ENCODE measurements at regions not wholly inside any gene's neighbourhood (a gene's known extent, or its start where the extent isn't known, plus 50 kb on each side); places are given as distances from the start of the nearest gene placed in this dataset.
A peak's percentile ranks its signal among the peaks of the same experiment; 100 is the strongest.

DNA sequence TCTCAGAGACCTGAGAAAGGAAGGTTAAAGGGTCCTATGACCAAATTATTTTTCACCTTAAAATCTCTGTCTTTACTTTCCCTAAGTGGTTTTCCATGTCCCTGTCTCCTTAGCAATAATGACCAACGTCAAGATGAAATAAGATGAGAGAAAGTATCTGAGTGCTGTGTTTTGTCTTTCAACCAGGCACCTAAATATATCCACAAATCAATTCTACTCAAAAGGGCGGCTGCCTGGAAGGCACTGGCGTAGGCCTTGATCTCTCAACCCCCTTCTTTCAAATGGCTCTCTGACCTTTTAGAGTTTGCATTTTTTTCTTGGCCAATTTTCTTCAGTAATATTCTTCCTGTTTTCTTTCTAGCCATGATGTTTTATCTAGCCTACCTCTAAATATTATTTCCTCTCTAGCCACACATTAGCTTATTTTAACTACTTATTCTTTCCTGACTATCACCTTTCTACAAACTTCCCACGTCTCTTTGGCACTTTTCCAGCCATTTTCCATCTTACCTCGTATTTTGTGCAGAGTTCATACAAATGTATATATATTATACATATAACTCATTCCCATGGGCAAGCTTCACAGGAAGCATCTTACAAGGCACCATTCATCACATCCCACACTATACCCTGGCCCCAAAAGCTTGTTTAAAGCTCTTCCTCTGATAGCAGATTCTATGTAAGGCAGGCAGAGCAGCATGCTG, 204.5 kb downstream of the SNX18 start:
- Mint-ChIP-seq H3K27ac (no peak overlapping the region), H3K9me3 (peaks cover 9% of the 10 kb centered on the region), H3K4me1 (peaks cover 15% of the 10 kb centered on the region), H3K27me3 (no peaks in the 10 kb centered on the region), H3K4me3 (no peak overlapping the region), H3K36me3 (peaks cover 7% of the 10 kb centered on the region)
- ATAC-seq, result no peak

DNA sequence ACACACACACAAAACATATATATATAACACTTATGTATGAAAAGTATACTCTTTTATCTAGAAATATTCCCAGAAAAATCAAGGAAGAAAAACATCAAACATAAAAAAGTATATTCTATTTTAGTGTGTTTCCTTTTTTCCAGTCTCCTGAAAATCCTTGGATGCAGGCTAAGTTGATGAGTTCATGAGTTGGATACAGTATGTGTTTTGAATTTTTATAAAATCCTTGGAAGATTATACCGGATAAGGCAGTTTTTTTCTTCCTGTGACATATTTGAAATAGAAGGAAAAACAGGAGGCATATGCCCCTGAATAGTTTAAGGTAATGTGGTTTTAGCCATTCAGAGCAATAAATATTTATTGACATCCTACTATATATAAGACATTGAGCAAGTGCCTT, 203.6 kb downstream of the SNX18 start:
- peaks cover 17% of the 10 kb centered on the region for H3K4me1 Mint-ChIP-seq
- H3K4me3 Mint-ChIP-seq, result no peak overlapping the region
- no peak for ATAC-seq
- peaks cover 7% of the 10 kb centered on the region for H3K36me3 Mint-ChIP-seq
- H3K27ac Mint-ChIP-seq, result no peak overlapping the region
- H3K27me3 Mint-ChIP-seq, result no peaks in the 10 kb centered on the region
- H3K9me3 Mint-ChIP-seq, result peaks cover 9% of the 10 kb centered on the region

DNA sequence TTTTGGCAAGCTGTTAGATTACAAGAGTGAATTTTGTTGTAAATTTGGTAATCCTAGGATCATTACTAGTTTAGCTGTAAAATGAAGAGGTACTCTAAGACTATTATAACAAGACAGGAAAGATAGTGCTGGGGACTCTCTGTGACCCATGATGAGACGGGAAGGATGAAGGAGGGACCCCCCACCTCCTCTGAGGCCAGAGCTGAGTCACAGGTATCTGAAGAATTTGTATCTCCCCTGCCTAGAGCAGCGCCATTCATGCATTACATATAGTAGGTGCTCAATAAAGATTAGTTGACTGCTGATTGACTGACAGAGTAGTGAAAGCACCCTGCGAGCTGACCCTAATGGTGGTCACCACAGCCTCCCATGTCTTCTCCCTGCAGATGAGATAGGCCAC, 202.8 kb downstream of the SNX18 start:
- H3K4me1 Mint-ChIP-seq, result peaks cover 17% of the 10 kb centered on the region
- H3K9me3 Mint-ChIP-seq, result peaks cover 9% of the 10 kb centered on the region
- H3K36me3 Mint-ChIP-seq, result peaks cover 7% of the 10 kb centered on the region
- no peak overlapping the region for H3K27ac Mint-ChIP-seq
- H3K4me3 Mint-ChIP-seq, result no peak overlapping the region
- no peaks in the 10 kb centered on the region for H3K27me3 Mint-ChIP-seq
- ATAC-seq, result no peak

DNA sequence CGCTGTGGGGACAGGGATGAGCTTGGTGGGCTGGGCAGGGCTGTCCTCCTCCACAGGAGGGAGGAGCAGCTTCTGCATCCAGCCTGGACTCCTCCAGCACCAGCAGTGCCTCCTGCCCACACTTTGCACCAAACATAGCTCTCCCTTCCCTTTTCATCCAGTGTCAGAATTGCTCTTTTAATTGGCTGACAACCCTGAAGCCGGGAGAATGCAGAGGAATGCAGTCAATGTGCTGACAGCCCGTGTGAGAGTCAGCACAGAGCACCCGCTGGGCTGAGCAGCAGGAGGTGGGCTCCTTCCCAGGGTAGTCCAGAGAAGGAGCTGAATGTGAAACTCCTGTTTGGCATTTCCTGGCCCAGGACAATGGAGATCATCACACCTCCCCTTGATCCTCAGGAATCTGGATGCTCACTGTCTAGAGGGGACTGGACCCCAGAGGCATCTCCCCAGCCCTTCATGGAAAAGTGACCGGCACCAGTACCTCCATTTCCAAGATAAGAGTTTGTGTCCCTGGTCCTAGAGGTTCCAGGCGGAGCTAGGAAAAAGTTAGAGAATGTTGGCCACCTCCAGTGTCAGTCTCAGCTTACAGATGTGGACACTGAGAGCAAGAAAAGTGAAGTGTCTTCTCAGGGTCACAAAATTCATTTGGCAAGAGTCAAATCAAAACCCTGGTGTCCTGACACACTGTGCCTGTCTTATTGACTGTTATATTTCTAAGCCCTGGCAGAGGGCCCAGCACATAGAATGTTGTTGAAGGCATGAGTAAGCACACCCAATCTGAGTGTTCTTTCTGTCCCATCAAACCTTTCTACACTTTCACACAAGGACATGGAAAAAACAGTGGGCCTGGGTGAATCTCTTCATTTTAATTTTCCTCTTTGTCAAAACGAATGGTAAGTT, 202.1 kb downstream of the SNX18 start:
- H3K27ac Mint-ChIP-seq, result no peak overlapping the region
- H3K36me3 Mint-ChIP-seq, result peaks cover 7% of the 10 kb centered on the region
- H3K4me3 Mint-ChIP-seq, result no peak overlapping the region
- H3K4me1 Mint-ChIP-seq, result peaks cover 17% of the 10 kb centered on the region
- peaks cover 9% of the 10 kb centered on the region for H3K9me3 Mint-ChIP-seq
- H3K27me3 Mint-ChIP-seq, result peaks cover 4% of the 10 kb centered on the region
- no peak for ATAC-seq

DNA sequence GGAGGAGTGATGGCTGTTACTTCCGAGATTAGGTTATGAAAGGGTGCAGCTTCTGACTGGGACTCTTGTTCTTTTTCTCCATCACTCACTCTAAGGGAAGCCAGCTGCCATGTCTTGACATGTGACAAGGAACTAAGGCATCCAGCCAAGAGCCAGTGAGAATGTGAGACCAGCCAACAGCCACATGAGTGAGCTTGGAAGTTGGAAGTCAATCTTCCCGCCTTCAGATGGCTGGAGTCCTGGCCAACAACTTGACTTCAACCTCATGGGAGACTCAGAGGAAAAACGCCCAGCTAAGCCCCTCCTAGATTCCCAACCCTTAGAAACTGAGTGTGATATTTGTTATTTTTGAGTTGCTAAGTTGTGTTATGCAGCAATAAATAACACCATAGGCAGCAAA, 201.1 kb downstream of the SNX18 start:
- no peak for ATAC-seq
- Mint-ChIP-seq H3K4me3 (no peak overlapping the region), H3K36me3 (peaks cover 7% of the 10 kb centered on the region), H3K9me3 (peaks cover 10% of the 10 kb centered on the region), H3K4me1 (peaks cover 17% of the 10 kb centered on the region), H3K27ac (no peak overlapping the region), H3K27me3 (peaks cover 12% of the 10 kb centered on the region)

DNA sequence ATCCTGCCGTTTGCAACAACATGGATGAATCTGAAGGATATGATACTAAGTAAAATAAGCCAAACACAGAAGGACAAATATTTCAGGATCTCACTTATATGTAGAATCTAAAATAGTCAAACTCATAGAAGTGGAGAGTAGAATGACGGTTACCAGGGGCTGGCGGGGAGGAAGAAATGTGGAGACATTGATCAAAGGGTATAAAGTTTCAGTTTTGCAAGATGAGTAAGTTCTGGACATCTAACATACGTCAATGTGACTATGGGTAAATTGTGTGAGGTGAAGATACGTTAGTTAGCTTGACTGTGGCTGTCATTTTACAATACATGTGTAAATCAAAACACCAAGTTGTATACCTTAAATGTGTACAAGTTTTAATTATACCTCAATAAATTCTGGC, 200.3 kb downstream of the SNX18 start:
- Mint-ChIP-seq H3K36me3 (peaks cover 2% of the 10 kb centered on the region), H3K9me3 (peaks cover 3% of the 10 kb centered on the region), H3K4me3 (no peak overlapping the region), H3K27ac (no peak overlapping the region), H3K27me3 (peaks cover 12% of the 10 kb centered on the region), H3K4me1 (peaks cover 17% of the 10 kb centered on the region)
- peak; percentile 60 for ATAC-seq

DNA sequence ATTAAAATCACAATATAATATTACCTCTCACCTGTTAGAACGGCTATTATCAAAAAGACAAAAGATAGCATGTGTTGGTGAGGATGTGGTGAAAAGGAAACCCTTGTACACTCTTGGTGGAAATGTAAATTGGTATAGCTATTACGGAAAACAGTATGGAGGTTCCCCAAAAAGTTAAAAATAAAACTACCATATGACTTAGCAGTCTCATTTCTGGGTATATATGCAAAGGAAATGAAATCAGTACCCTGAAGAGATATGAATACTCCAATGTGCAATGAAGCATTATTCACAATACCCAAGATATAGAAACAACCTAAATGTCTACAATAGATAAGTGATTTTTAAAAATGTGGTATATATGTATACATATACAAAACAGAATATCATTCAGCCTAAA, 199.9 kb downstream of the SNX18 start:
- Mint-ChIP-seq H3K27ac (no peak overlapping the region), H3K27me3 (peaks cover 12% of the 10 kb centered on the region)

DNA sequence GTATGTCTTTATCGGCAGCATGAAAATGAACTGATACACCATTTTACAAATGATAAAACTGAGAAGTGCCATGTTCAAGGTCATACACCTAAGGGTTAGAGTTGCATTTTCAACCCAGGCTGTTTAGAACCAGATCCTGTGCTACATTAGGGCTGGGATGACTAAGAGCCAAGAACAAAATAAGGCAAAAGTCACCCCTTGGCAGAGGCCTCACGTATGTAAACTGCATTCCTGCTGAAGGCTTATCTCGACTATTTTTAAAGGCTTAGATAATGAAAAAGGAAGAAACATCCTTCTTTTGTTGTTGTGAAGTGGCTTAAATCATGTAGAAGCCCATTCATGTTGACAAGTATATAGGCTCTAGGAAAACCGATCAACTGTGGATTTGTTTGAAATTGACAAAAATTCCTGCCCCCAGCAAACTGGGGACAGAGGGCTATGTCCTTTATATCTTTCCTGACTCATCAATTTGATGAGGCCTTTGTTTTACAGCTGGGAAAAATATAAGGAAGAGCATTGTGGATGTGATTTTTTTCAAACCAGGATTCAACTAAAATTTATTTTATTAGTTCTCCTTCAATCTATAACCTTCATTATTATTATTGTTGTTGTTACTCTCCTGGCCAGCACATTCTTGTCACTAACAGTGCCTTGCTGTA, 196.5 kb downstream of the SNX18 start:
- peaks cover 11% of the 10 kb centered on the region for H3K4me1 Mint-ChIP-seq
- H3K27ac Mint-ChIP-seq, result no peak overlapping the region
- H3K4me3 Mint-ChIP-seq, result no peak overlapping the region
- peaks cover 2% of the 10 kb centered on the region for H3K9me3 Mint-ChIP-seq
- no peaks in the 10 kb centered on the region for H3K36me3 Mint-ChIP-seq
- ATAC-seq, result no peak
- peaks cover 12% of the 10 kb centered on the region for H3K27me3 Mint-ChIP-seq

More for the DNA sequence above, 199.9 kb downstream of the SNX18 start:
- ATAC-seq, result peak; percentile 57
- no peaks in the 10 kb centered on the region for H3K36me3 Mint-ChIP-seq
- H3K9me3 Mint-ChIP-seq, result peaks cover 2% of the 10 kb centered on the region
- H3K4me1 Mint-ChIP-seq, result peaks cover 17% of the 10 kb centered on the region
- H3K4me3 Mint-ChIP-seq, result no peak overlapping the region

DNA sequence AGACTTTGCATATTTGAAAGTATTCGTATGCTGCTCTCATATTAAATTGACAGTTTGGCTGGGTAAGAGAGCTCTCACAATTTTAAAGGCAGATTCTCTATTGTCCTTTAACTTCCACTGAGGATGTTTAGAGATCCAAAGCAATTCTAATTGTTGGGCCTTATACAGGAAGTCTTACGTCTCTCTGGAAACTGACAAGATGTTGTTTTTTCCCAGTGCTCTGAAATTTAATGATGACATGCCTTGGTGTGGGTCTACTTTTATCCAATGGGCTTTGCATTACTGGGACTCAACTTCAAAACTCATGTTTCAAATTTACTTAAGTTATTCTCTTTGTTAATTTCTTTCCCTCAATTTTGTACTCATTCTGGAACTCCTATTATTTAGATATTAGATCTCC, 191.5 kb downstream of the SNX18 start:
- Mint-ChIP-seq H3K9me3 (peaks cover 2% of the 10 kb centered on the region), H3K4me1 (peaks cover 17% of the 10 kb centered on the region), H3K4me3 (no peak overlapping the region), H3K27ac (no peak overlapping the region), H3K27me3 (peaks cover 2% of the 10 kb centered on the region), H3K36me3 (no peaks in the 10 kb centered on the region)
- no peak for ATAC-seq

DNA sequence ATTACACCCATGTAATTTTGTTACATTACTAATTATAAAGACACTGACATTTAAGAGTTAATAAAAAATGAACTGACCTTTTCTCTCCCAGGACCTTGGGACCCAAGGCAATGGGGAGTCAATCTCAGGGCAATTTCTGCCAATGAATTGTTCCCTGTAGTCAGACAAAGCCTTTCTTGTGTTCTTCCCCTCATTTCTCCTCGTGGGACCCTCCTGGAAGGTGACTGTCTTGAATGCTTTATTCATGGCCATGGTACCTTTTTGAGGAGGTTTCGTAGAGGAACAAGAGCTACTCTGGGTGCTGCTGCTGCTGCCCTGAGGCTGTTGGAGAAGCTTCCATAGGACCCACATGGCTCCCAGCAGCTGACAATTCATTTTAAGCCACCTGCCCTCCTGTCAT, 190.3 kb downstream of the SNX18 start:
- no peaks in the 10 kb centered on the region for H3K36me3 Mint-ChIP-seq
- no peaks in the 10 kb centered on the region for H3K9me3 Mint-ChIP-seq
- peaks cover 26% of the 10 kb centered on the region for H3K4me1 Mint-ChIP-seq
- no peaks in the 10 kb centered on the region for H3K27me3 Mint-ChIP-seq
- no peak overlapping the region for H3K4me3 Mint-ChIP-seq
- no peak for ATAC-seq
- H3K27ac Mint-ChIP-seq, result no peak overlapping the region

DNA sequence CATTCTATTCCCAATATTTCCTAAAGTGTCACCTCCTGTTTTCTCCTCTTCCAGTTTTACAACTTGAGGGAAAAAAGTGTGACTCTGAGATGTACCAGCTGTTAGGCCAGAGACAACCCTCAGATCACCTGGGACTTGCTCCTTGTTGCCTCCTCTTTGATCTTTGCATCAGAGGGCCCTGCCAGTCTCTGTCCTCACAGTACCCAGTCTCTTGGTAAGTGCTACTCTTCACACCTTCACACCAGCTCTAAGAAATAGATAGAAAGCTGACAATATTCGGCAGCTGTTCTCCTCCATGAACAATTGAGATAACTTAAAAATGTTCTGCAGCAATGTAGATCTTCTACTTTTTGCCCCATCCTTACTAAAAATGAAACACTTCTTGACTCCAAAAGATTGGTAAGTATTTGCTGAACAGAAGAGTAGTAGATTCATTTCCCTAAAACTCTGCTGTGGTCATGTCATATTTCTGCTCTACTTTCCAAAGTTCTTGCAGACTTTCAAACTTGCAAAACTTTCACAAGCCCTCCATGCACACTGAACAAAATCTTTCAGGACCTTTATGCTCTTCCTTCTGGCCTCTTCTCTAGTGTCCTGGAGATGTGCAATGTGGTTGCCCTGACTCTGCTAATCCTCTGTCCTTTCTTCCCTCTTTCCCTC, 188.6 kb downstream of the SNX18 start:
- peak; percentile 34 for ATAC-seq
- Mint-ChIP-seq H3K4me3 (no peak overlapping the region), H3K27ac (peak overlapping the region; percentile 1)

DNA sequence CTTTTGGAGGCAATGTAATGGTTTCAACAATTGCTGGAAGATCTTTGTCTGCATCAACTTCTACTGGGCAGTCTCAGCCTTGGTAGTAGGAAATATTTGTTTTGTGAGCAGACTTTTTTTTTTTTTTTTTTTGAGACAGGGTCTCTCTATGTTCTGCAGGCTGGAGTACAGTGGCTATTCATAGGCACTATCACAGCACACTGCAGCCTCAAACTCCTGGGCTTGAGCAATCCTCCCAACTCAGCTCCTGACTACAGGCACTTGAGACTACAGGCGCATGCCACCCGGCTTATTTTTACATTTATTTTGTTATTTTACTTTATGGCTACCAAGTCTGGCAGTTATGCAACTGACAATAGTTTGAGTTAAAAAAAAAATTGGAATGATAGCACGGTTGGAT, 187.3 kb downstream of the SNX18 start:
- H3K4me1 Mint-ChIP-seq, result peaks cover 27% of the 10 kb centered on the region
- ATAC-seq, result no peak
- no peaks in the 10 kb centered on the region for H3K36me3 Mint-ChIP-seq
- no peak overlapping the region for H3K27ac Mint-ChIP-seq
- H3K9me3 Mint-ChIP-seq, result no peaks in the 10 kb centered on the region
- no peak overlapping the region for H3K4me3 Mint-ChIP-seq
- no peaks in the 10 kb centered on the region for H3K27me3 Mint-ChIP-seq

More for the DNA sequence above, 188.6 kb downstream of the SNX18 start:
- Mint-ChIP-seq H3K4me1 (peaks cover 27% of the 10 kb centered on the region), H3K9me3 (no peaks in the 10 kb centered on the region), H3K27me3 (no peaks in the 10 kb centered on the region), H3K36me3 (no peaks in the 10 kb centered on the region)

DNA sequence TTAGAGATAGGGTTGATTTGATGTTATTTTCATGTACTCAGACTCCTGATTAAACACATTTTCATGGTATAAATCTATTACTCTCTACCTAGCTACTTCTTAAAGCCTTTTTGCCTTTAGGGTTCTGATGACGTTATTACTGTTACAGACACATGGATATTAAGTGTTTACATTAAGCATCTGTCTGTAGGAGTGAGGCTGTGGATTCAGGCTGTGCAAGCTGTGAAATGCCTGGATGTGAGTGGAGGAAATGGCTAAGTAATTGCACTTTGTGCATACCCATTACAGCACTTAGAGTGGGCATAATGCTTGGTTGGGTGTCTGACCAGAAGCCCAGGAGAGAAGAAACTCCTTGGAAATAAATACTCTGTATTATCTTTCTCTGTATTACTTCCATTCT, 186.8 kb downstream of the SNX18 start:
- Mint-ChIP-seq H3K27ac (no peak overlapping the region), H3K4me3 (no peak overlapping the region), H3K9me3 (no peaks in the 10 kb centered on the region), H3K27me3 (no peaks in the 10 kb centered on the region), H3K4me1 (peaks cover 27% of the 10 kb centered on the region), H3K36me3 (no peaks in the 10 kb centered on the region)
- no peak for ATAC-seq

DNA sequence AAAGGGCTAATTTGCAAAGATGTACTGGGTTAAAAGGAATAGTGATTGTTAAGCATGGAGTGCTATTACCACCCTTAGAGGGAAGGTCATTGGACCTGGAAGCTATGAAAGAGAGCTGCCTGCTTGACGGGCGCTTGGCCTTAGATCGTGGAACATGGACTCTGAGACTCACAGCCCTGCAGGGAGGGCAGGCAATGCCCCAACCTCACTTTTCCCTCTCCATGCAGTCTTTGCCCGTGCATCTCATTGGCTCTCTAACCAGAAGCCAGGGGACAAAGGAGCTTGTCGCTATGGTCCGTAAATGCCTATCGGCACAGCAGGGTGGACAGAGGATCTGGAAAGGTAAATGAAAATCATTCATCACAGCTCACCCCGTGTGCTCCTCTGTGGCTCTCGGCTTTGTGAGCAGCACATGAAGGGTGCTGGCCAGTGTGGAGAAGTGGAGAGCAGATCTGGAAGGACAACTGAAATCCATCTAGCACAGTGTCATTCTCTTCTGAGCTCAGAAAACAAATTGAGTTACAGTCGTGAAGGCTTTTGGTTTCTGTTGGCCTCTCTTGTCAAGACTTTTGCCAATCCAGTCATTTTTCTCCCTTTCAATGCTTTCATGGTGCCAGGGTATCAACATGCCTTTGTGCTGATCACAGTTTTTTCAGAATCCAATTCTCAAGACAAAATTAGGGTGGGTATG, 186.2 kb downstream of the SNX18 start:
- ATAC-seq, result no peak
- Mint-ChIP-seq H3K9me3 (no peaks in the 10 kb centered on the region), H3K4me1 (peaks cover 27% of the 10 kb centered on the region), H3K4me3 (no peak overlapping the region), H3K27ac (no peak overlapping the region), H3K27me3 (no peaks in the 10 kb centered on the region), H3K36me3 (no peaks in the 10 kb centered on the region)

Data from stimulated activated memory B cell treated with anti-CD40 and anti-IgM and Interleukin-4, amounts not matched to agents 10 μg/mL and 1 μg/mL and 100 μg/mL, for 72 hours (primary cell).